GM18508 (cell line): ENCODE measurements at regions not wholly inside any gene's neighbourhood (a gene's known extent, or its start where the extent isn't known, plus 50 kb on each side); places are given as distances from the start of the nearest gene placed in this dataset.
"Not testable (repeated sequence)": the region's sequence is repeated elsewhere in the genome, so short reads cannot be mapped to it uniquely, and the experiment has no call there.

Source experiments
- ATAC-seq: cut with Tn5 transposase; IDR thresholded peaks from one replicate; pipeline ENCODE4 v1.9.1; 2021; ENCODE audit warnings: moderate number of reproducible peaks; ENCODE audit not compliant: insufficient read depth, unreplicated experiment

DNA sequence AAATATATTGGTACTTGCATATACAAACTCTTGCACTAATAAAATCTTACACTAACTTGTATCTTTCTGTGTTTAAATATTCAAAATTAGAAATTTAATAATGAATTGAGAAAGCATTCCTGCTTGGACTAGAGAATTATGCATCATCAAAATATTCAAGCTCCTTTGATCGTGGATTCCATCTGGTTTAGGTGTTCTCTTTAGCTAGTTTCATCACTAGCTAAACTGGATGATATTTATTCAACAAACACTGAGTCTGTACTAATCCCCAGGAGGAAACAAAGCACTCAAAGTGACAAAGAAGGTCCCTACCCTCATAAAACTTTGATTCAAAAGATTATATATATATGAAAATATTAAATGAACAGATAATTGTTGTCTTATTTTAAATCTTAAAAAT, 1360.9 kb upstream of the ALCAM start:
- no peak for ATAC-seq

- ATAC-seq = no peak
Observed at GRCh38 chr3:104018541-104018940, 1348.2 kb upstream of the ALCAM start.

DNA sequence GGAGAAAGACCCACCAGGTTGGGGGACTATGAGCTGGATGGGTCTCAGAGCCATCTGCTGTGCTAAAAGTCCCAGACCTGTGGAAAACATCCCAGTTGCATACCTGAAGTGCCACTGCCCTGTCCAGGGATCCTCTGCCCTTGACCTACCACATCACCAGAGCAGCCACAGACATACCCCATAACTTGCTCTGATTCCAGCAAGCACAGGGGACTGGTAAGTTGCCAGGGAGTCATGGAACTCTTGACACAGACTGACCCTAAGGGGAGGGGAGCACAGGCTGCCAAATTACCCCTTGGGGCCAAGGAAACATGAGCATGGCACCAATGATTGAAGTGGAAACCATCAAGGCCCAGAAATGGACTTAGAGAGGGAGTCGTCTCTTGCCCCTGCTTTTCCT, 1335.1 kb upstream of the ALCAM start:
- ATAC-seq = no peak

- ATAC-seq = no peak
Observed at GRCh38 chr3:104032283-104032682, 1334.4 kb upstream of the ALCAM start.

DNA sequence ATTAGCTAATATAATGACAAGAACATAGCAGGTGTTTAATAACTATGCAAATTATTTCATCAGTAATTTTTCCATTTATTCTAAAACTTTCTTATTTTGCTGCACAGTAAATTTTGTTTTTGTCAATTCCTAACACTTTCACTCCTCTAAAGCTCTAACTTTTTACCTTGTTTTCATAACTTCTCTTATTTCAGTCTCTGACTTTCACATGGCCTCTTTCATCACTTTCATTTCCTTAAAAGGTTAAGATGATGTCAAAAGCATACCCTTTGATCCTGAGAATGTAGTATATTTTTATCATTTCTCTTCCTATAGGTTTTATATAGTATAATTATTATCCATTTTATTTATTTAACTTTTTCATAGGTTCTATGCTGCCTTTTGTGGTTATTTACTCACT, 1325.8 kb upstream of the ALCAM start:
- no peak for ATAC-seq

DNA sequence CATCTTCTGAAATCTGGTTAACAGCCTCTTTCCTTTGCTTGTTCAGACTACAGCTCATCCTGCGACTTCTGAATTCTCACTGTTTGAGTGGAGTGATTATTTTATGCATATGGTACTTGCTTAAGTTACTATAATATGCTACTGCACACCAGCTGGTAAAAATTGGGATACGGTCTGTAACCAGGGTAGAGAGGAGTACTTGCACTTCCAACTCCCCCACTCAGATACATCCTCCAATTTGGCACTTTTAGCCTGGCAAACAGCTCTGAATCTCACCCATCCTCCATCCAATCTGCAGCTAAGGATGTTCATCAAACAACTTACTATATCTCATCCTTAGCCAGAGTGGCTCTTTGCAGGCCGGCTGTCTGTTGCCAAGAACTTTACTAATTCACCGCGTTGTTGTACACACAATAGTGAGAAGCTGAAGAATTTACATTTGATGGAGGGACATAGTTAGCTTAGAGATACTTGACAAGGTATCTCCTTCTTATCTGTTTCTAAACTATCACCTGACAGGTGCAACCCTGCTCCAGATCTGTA, 1323.6 kb upstream of the ALCAM start:
- ATAC-seq = not testable (repeated sequence)

DNA sequence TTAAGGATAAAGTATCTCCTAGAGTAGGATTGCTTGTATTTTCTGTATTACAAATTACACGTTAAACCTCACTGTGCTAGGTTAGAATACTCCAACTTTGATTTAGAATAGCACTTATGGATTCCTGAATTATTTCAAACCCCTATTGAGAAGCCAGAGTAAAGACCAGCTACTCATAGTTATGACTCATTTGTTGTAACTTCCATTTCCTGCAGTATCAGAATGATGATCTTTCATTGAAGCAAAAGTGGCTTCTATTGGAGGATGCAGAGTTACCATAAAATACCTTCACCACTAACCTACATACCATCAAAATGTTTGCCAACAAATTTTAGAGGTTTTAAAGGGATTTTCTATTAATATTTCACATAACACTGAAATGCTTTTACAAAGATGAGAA, 1322.7 kb upstream of the ALCAM start:
- no peak for ATAC-seq

DNA sequence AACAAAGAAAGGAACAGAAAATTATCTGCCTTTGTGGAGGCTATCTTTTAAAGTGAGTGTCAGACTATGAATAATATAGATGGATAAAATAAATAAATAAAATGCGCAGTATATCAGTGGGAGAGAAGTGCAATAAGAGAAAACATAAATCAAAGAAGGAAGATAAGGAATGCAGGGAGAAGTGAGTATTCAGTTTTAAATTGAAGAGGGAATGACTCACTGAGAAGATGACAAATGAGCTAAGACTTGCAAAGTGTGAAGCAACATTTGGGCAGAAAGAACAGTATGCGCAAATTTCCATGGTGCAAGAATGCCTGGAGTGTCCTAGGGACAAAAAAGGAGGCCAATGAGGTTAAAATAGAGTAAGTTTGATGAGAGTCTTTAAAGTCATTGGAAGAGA, 1300.1 kb upstream of the ALCAM start:
- ATAC-seq = no peak

DNA sequence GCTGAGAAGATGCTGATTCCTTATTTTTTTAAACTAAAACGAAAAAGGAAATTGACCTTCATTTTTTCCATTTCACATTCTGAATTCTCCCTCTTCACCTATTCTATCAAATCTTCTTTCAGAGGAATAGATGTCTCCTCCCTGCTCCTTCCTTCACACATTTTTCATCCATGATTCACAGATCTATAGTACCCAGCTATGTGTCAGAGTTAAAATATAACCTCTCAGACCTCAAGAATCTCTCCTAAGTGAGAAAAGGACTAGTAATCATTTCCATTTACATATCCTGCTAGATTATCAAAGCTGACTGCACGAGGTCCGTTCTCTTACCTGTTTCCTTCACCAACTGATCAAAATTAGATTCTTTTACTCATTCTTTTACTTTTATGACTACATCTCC, 1297.6 kb upstream of the ALCAM start:
- ATAC-seq = no peak

DNA sequence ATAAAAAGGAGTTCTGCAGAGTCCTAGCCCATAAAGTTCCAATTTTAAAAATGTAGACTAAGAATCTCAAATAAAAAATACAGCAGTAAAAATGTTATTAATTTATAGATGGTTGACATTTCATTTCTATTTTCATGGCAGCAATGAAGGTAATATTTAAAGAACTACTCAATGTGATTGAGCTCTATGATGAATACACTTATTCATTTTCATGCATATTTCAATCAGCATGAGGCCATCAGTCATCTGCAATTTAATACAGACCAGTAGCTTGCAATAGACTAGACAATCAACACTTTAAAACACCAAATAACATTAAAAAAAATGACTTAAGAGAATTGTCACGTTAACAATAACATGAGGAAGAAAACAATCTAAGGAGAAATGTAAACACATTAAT, 1295.8 kb upstream of the ALCAM start:
- no peak for ATAC-seq

DNA sequence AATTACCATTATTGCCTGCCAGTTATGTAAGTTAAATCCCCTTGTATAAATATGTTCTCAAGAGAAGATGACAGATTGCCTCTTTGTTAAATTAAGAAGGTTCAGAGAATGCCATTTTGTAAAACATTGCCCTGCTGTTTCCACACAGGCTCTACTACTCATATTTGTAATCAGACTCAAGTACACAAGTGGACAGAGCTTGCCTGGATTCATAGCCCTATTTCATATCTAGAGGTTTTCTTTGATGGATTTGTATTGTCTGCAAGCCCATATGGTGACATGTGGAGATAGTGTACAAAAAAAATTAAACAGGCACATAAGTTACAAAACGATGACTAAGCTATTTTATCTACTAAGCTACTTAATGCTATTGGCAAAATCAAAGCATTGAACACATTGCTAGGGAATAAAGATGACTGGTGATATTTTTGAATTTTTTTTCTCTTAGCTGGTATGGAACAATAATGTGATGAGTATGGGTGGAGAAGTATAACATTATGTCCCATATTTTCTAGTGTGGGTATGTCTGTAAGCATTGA, 1286.6 kb upstream of the ALCAM start:
- no peak for ATAC-seq

DNA sequence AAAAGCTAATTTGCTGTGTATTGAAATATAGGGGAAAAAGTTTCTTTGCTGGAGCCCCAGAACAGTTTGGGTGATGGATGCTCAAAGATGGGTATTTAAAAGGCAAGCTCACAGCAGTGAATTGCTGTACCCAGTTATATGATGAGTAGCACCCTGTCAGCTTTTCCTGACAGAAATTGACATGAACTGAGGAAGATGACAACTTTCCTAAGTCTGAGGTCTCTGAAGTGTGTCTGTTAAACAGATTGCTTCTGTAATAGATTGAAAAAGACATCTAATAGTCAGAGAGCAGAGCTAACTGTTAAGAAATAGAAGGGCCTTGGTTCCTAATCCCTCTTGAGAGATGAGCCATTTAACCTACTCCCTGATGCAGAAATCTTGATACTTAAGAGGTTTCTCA, 1278.0 kb upstream of the ALCAM start:
- no peak for ATAC-seq

GRCh38 chr3:104089987-104090386, 1276.7 kb upstream of the ALCAM start:
- not testable (repeated sequence) for ATAC-seq

GRCh38 chr3:104101736-104102135, 1265.0 kb upstream of the ALCAM start:
- no peak for ATAC-seq

DNA sequence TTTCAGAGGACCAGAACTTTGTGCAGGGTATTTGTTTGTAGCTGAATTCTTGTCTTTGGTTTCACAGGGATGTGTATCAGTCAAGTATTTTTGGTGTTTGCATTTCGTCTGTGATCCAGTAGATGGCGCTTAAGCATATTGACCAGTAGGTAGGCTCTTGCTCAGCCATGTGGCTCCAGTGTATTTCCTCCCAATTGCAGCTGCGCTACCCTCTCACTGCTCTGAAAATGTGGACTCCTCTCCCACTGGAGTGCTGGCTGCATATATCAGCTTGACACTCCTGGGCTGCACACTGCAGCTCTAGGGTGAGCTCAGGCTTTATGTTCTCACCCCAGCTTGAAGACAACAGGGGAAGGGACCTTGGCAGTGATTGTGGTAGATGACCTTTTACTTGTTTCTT, 1264.3 kb upstream of the ALCAM start:
- ATAC-seq = peak; percentile 99

DNA sequence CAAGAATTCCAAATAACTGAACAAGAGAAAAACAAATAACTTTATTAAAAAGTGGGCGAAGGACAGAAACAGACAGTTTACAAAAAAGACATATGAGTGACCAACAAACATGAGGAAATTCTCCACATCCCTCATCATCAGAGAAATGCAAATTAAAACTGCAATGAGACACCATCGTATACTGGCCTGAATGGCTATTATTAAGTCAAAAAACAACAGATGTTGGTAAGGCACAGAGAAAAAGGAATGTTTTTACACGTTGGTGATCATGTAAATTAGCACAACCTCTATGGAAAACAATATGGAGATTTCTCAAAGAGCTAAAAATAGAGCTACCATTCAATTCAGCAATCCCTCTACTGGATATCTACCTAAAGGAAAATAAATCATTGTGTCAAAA, 1260.4 kb upstream of the ALCAM start:
- ATAC-seq = no peak

GRCh38 chr3:104108522-104108921, 1258.2 kb upstream of the ALCAM start:
- ATAC-seq = no peak

DNA sequence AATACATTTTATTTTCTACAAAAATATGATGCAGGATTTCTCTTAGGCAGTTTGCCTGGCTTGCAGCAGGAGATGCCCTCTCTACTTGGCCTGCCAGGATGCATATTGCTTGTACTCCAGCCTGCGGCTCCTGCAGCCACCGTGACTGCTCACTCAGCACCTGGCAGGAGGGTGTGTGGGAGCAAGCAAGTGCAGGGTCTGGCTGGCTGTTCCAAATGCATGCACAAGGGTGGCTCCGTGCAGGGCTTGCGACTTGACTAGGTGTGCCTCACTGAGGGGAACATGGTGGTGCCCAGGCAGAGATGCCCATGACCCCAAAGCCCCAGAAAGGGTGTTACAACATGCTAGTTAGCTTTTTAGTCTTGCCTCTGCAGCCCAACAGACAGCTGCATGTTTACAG, 1240.2 kb upstream of the ALCAM start:
- ATAC-seq = no peak

- no peak for ATAC-seq
Observed at GRCh38 chr3:104126864-104127553, 1239.7 kb upstream of the ALCAM start.

- ATAC-seq = no peak
Observed at GRCh38 chr3:104127830-104128229, 1238.9 kb upstream of the ALCAM start.

DNA sequence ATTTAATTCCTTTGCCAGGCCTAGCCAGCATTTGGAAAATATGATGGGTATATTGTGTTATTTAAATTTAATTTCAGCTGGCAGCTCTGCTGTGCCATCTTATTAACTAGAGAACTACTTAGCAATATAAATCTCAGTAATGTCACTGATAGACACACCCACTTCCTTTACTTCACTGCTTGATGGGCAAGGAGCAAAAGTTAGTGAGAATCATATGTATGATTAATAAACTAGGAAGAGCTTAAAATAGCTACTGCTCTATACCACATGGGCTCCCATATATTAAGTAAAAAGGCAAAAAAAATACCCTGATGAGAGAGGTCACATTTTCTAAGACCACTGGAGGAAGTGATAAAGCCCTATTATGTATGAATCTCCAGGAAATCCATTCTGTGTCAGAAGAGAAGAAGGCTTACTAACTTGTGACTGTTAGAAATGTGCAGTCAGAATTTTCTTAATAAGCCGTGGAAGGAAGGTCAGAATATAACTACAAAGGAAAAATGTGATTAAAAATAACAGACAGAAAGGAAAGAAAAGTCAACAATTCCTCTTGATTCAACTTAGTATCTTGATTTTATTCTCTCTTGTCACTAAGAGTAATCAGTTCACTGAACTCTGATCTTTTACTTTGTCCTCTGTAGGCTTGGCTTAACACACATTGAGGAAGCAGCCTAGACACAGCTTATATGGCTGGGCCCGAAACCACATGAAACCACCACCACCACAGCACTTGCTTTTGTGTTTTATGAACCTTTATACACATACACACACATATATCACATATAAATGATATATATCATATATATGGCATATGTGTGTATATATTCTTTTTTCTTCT, 1233.9 kb upstream of the ALCAM start:
- no peak for ATAC-seq
